Keratinocyte (primary cell): ENCODE measurements at regions not wholly inside any gene's neighbourhood (a gene's known extent, or its start where the extent isn't known, plus 50 kb on each side); places are given as distances from the start of the nearest gene placed in this dataset.

ENCODE experiments used
- DNase-seq: peaks from one replicate; pipeline ENCODE4 v3.0.0-alpha.2; 2011; ENCODE audit warnings: low read depth, missing footprints, low spot score
- FAIRE-seq: peaks from 2 replicates; lab custom pipeline; 2011; peaks lifted over from hg19 to GRCh38; lab: Jason Lieb, UNC
- H2AFZ ChIP-seq: 2 replicates; pipeline ENCODE4 v1.6.0; 2012; ENCODE audit warnings: low read length, control low read depth, inconsistent platforms; ENCODE audit not compliant: control insufficient read depth
- H3K27ac ChIP-seq: 2 replicates; pipeline ENCODE4 v1.5.1; 2011; ENCODE audit warnings: low read length; ENCODE audit not compliant: control insufficient read depth, insufficient read depth
- H3K27me3 ChIP-seq: 3 replicates; pipeline ENCODE4 v1.6.0; 2011; ENCODE audit warnings: low read length; ENCODE audit not compliant: control insufficient read depth, insufficient read depth; ENCODE audit errors: extremely low read depth
- H3K36me3 ChIP-seq, 2 experiments: 2 replicates in 1 of 2; 3 replicates in 1 of 2; pipeline ENCODE4 v1.5.1; 2011; ENCODE audit warnings: low read length in 2 of 2, mild to moderate bottlenecking in 1 of 2; ENCODE audit not compliant: control insufficient read depth in 2 of 2, insufficient read depth in 2 of 2; ENCODE audit errors: extremely low read depth in 1 of 2
- H3K4me1 ChIP-seq: 3 replicates; pipeline ENCODE4 v1.5.1; 2011; ENCODE audit warnings: low read length; ENCODE audit not compliant: control insufficient read depth, insufficient read depth; ENCODE audit errors: extremely low read depth
- H3K4me2 ChIP-seq: 3 replicates; pipeline ENCODE4 v1.6.0; 2011; ENCODE audit warnings: low read depth, low read length; ENCODE audit not compliant: control insufficient read depth, insufficient read depth; ENCODE audit errors: extremely low read depth
- H3K4me3 ChIP-seq, 3 experiments: fragments of 200-600 bp in 1 of 3; sonication (generic) in 1 of 3; 2 replicates in 2 of 3; 3 replicates in 1 of 3; pipeline ENCODE4 v1.5.1; 2011 to 2016; ENCODE audit warnings: low read length in 3 of 3, mild to moderate bottlenecking in 3 of 3, control low read depth in 2 of 3, inconsistent platforms in 1 of 3, low read depth in 1 of 3, mixed read lengths in 1 of 3, mixed run types in 1 of 3, moderate library complexity in 1 of 3; ENCODE audit not compliant: control insufficient read depth in 2 of 3, insufficient read depth in 2 of 3; ENCODE audit errors: extremely low read depth in 1 of 3
- H3K79me2 ChIP-seq: 2 replicates; pipeline ENCODE4 v1.6.0; 2012; ENCODE audit warnings: low read length; ENCODE audit not compliant: control insufficient read depth, insufficient read depth
- H3K9ac ChIP-seq: 3 replicates; pipeline ENCODE4 v1.6.0; 2011; ENCODE audit warnings: low read length; ENCODE audit not compliant: control insufficient read depth, insufficient read depth; ENCODE audit errors: extremely low read depth
- H3K9me1 ChIP-seq: 3 replicates; pipeline ENCODE4 v1.6.0; 2011; ENCODE audit warnings: low read length; ENCODE audit not compliant: control insufficient read depth, insufficient read depth; ENCODE audit errors: extremely low read depth
- H3K9me3 ChIP-seq: 2 replicates; pipeline ENCODE4 v1.5.1; 2012; ENCODE audit warnings: low read depth, low read length; ENCODE audit not compliant: control insufficient read depth
- H4K20me1 ChIP-seq: 3 replicates; pipeline ENCODE4 v1.6.0; 2011; ENCODE audit warnings: low read length; ENCODE audit not compliant: control insufficient read depth, insufficient read depth; ENCODE audit errors: extremely low read depth
- CTCF ChIP-seq, 3 experiments: IDR thresholded peaks in 1 of 3; conservative IDR thresholded peaks in 1 of 3; optimal IDR thresholded peaks in 1 of 3; 2 replicates in 2 of 3; 3 replicates in 1 of 3; pipeline versions ENCODE3 to v1.5.1; 2011; ENCODE audit warnings: low read length in 3 of 3, mild to moderate bottlenecking in 3 of 3, moderate library complexity in 2 of 3, control low read depth in 1 of 3, inconsistent platforms in 1 of 3; ENCODE audit not compliant: insufficient read depth in 2 of 3; ENCODE audit errors: extremely low read depth in 1 of 3
- EZH2 ChIP-seq: IDR thresholded peaks from one replicate; pipeline ENCODE4 v1.6.1; 2012; ENCODE audit warnings: inconsistent platforms, mild to moderate bottlenecking, low read length, moderate library complexity
- dilution Hi-C: fragments of 300-500 bp; cut with MboI; formaldehyde crosslinking; loops from one replicate; pipeline ENCODE4 v1.7.0; 2020; ENCODE audit warnings: low sequenced_read_pairs; ENCODE audit not compliant: extremely low pct_ligation_motif_present

- no peaks in the 10 kb centered on the region for H4K20me1 ChIP-seq
- peaks cover 29% of the 10 kb centered on the region for H3K4me1 ChIP-seq
- H3K27ac ChIP-seq, result peak overlapping the region; percentile 94
- no peaks in the 10 kb centered on the region for H3K9me3 ChIP-seq
- no peak overlapping the region for H3K4me3 ChIP-seq
- FAIRE-seq (no peak), DNase-seq (no peak)
- no peak overlapping the region for H3K4me2 ChIP-seq
- H3K36me3 ChIP-seq, result no peaks in the 10 kb centered on the region
- no peaks in the 10 kb centered on the region for H3K9me1 ChIP-seq
- no peaks in the 10 kb centered on the region for H3K79me2 ChIP-seq
- H3K9ac ChIP-seq, result no peak overlapping the region
- TF ChIP-seq EZH2, result no peak
- TF ChIP-seq CTCF (optimal IDR thresholded peaks at IDR 0.05 in 1 of 3, IDR thresholded peaks at IDR 0.05 in 1 of 3, conservative IDR thresholded peaks at IDR 0.05 in 1 of 3; ENCODE audit: extremely low read depth in 1 of 3, insufficient read depth in 2 of 3, low read length in 3 of 3), result no peak
- dilution Hi-C loops, result no loop called here
- H3K27me3 ChIP-seq, result no peaks in the 10 kb centered on the region
- no peak overlapping the region for H2AFZ ChIP-seq
Observed at GRCh38 chr12:92554158-92555073, 148.4 kb upstream of the PLEKHG7 start.

GRCh38 chr12:92553389-92553788 is 149.4 kb upstream of the PLEKHG7 start:
- Histone ChIP-seq H3K27ac (peak overlapping the region; percentile 94), H3K79me2 (no peaks in the 10 kb centered on the region), H3K9me3 (no peaks in the 10 kb centered on the region), H2AFZ (peak overlapping the region; percentile 93), H3K4me2 (peak overlapping the region; percentile 78), H4K20me1 (no peaks in the 10 kb centered on the region), H3K9ac (peak overlapping the region; percentile 65), H3K4me3 (peak overlapping the region in 2 of 3 experiments; percentile 21 to 23), H3K36me3 (no peaks in the 10 kb centered on the region), H3K4me1 (peaks cover 29% of the 10 kb centered on the region), H3K27me3 (no peaks in the 10 kb centered on the region), H3K9me1 (no peaks in the 10 kb centered on the region)
- DNase-seq (no peak), FAIRE-seq (peak; percentile 99)
- no peak for TF ChIP-seq EZH2
- no peak for TF ChIP-seq CTCF (optimal IDR thresholded peaks at IDR 0.05 in 1 of 3, IDR thresholded peaks at IDR 0.05 in 1 of 3, conservative IDR thresholded peaks at IDR 0.05 in 1 of 3; ENCODE audit: extremely low read depth in 1 of 3, insufficient read depth in 2 of 3, low read length in 3 of 3)
- dilution Hi-C loops, result no loop called here
